Loucy (cell line): ENCODE measurements at regions not wholly inside any gene's neighbourhood (a gene's known extent, or its start where the extent isn't known, plus 50 kb on each side); places are given as distances from the start of the nearest gene placed in this dataset.

Experiments used
- EZH2phosphoT487 ChIP-seq: fragments of 200-600 bp; IDR thresholded peaks from 2 replicates; pipeline ENCODE4 v1.6.1; 2018; ENCODE audit warnings: antibody characterized with exemption, mild to moderate bottlenecking, moderate library complexity, borderline replicate concordance
- TF ChIP-seq, protein P1 (sequence below): fragments of 200-600 bp; sonication (generic); conservative IDR thresholded peaks from 2 replicates; pipeline ENCODE4 v1.5.1; 2014; ENCODE audit warnings: mild to moderate bottlenecking, antibody characterized with exemption, low read length

DNA sequence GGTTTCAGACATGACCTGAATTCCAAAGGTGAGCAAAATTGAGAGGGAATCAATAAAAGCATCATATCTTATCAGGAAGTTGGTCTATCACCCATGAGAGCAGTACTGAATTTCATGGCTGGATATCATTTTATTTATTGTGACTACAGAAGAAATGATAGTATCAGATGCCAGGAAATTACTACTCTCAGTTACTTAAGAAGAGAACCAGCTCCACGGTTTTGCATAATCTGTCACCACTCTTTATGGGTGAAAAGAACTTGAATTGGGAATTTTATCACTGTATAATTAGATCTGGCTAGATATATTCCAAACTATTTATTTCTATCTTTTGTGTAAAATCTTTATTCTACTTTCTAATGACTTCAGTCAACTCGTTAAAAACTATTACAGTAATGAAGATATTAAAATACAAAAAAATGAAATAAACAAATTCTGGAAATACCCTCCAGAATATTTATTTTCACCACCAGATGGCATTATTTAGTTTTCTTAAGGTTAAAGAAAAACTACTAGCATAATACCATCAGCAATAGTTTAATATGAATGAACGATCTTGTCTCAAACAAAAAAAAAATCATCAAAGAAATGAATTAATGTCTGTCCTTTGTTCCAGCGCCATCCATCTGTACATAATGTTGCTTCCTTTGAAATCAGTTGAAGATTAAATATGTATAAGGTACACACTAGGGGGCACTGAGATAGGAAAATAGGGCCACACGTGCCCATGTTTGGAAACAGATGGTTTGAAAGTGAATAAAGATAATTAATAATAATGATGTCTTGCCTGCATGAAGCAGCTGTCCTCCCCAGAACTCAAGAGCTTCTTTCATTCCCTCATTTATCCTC, 84.7 kb upstream of the SLCO6A1 start:
- TF ChIP-seq, protein P1, sequence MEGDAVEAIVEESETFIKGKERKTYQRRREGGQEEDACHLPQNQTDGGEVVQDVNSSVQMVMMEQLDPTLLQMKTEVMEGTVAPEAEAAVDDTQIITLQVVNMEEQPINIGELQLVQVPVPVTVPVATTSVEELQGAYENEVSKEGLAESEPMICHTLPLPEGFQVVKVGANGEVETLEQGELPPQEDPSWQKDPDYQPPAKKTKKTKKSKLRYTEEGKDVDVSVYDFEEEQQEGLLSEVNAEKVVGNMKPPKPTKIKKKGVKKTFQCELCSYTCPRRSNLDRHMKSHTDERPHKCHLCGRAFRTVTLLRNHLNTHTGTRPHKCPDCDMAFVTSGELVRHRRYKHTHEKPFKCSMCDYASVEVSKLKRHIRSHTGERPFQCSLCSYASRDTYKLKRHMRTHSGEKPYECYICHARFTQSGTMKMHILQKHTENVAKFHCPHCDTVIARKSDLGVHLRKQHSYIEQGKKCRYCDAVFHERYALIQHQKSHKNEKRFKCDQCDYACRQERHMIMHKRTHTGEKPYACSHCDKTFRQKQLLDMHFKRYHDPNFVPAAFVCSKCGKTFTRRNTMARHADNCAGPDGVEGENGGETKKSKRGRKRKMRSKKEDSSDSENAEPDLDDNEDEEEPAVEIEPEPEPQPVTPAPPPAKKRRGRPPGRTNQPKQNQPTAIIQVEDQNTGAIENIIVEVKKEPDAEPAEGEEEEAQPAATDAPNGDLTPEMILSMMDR, result peak; percentile 62
- no peak for TF ChIP-seq EZH2phosphoT487
